ENCODE measurements at regions not wholly inside any gene's neighbourhood (a gene's known extent, or its start where the extent isn't known, plus 50 kb on each side); places are given as distances from the start of the nearest gene placed in this dataset.
A peak's percentile ranks its signal among the peaks of the same experiment; 100 is the strongest.

- H3K27me3 ChIP-seq (ENCODE audit: insufficient read depth, low read length), result no peaks in the 10 kb centered on the region
- H3K4me3 ChIP-seq (ENCODE audit: low read length), result no peak overlapping the region
- peaks cover 26% of the 10 kb centered on the region for H3K4me1 ChIP-seq (ENCODE audit: insufficient read depth, low read length)
- no peaks in the 10 kb centered on the region for H3K36me3 ChIP-seq (ENCODE audit: insufficient read depth, low read depth, low read length)
- H3K27ac ChIP-seq (ENCODE audit: low read length), result no peak overlapping the region
- no peaks in the 10 kb centered on the region for H3K9me3 ChIP-seq (ENCODE audit: insufficient read depth, low read depth, low read length)
- H3K9ac ChIP-seq (ENCODE audit: low read depth, low read length), result no peak overlapping the region
Measured at GRCh38 chr6:144335311-144335861, 50.3 kb downstream of the UTRN start.

- Histone ChIP-seq H3K27ac (ENCODE audit: low read length) (no peak overlapping the region), H3K36me3 (ENCODE audit: insufficient read depth, low read depth, low read length) (no peaks in the 10 kb centered on the region), H3K27me3 (ENCODE audit: insufficient read depth, low read length) (no peaks in the 10 kb centered on the region), H3K9me3 (ENCODE audit: insufficient read depth, low read depth, low read length) (no peaks in the 10 kb centered on the region), H3K9ac (ENCODE audit: low read depth, low read length) (no peak overlapping the region), H3K4me1 (ENCODE audit: insufficient read depth, low read length) (peaks cover 24% of the 10 kb centered on the region), H3K4me3 (ENCODE audit: low read length) (no peak overlapping the region)
Measured at GRCh38 chr6:144335914-144336313, 50.8 kb downstream of the UTRN start.

- Histone ChIP-seq H3K9me3 (ENCODE audit: insufficient read depth, low read depth, low read length) (no peaks in the 10 kb centered on the region), H3K4me1 (ENCODE audit: insufficient read depth, low read length) (peaks cover 16% of the 10 kb centered on the region; the same call in 1 of the 2 replicates), H3K27me3 (ENCODE audit: insufficient read depth, low read length) (no peaks in the 10 kb centered on the region), H3K9ac (ENCODE audit: low read depth, low read length) (no peak overlapping the region), H3K36me3 (ENCODE audit: insufficient read depth, low read depth, low read length) (no peaks in the 10 kb centered on the region), H3K27ac (ENCODE audit: low read length) (no peak overlapping the region), H3K4me3 (ENCODE audit: low read length) (no peak overlapping the region)
Measured at GRCh38 chr6:144336900-144337299, 51.8 kb downstream of the UTRN start.

- H3K9ac ChIP-seq (ENCODE audit: low read depth, low read length), result no peak overlapping the region
- no peaks in the 10 kb centered on the region for H3K27me3 ChIP-seq (ENCODE audit: insufficient read depth, low read length)
- H3K27ac ChIP-seq (ENCODE audit: low read length), result no peak overlapping the region
- peaks cover 13% of the 10 kb centered on the region for H3K4me1 ChIP-seq (ENCODE audit: insufficient read depth, low read length)
- no peaks in the 10 kb centered on the region for H3K36me3 ChIP-seq (ENCODE audit: insufficient read depth, low read depth, low read length)
- no peak overlapping the region for H3K4me3 ChIP-seq (ENCODE audit: low read length)
- H3K9me3 ChIP-seq (ENCODE audit: insufficient read depth, low read depth, low read length), result no peaks in the 10 kb centered on the region
Measured at GRCh38 chr6:144338474-144338873, 53.3 kb downstream of the UTRN start.

- Histone ChIP-seq H3K36me3 (ENCODE audit: insufficient read depth, low read depth, low read length) (no peaks in the 10 kb centered on the region), H3K4me1 (ENCODE audit: insufficient read depth, low read length) (peaks cover 16% of the 10 kb centered on the region), H3K27me3 (ENCODE audit: insufficient read depth, low read length) (no peaks in the 10 kb centered on the region), H3K9ac (ENCODE audit: low read depth, low read length) (no peak overlapping the region), H3K27ac (ENCODE audit: low read length) (no peak overlapping the region), H3K9me3 (ENCODE audit: insufficient read depth, low read depth, low read length) (no peaks in the 10 kb centered on the region), H3K4me3 (ENCODE audit: low read length) (no peak overlapping the region)
Measured at GRCh38 chr6:144338951-144339700, 54.0 kb downstream of the UTRN start.

- Histone ChIP-seq H3K9me3 (ENCODE audit: insufficient read depth, low read depth, low read length) (no peaks in the 10 kb centered on the region), H3K27ac (ENCODE audit: low read length) (no peak overlapping the region)
Measured at GRCh38 chr6:144339859-144340452, 54.8 kb downstream of the UTRN start.

GRCh38 chr6:144340541-144341371 is 55.6 kb downstream of the UTRN start:
- H3K36me3 ChIP-seq (ENCODE audit: insufficient read depth, low read depth, low read length), result no peaks in the 10 kb centered on the region
- H3K4me3 ChIP-seq (ENCODE audit: low read length), result no peak overlapping the region
- H3K27me3 ChIP-seq (ENCODE audit: insufficient read depth, low read length), result no peaks in the 10 kb centered on the region
- H3K9me3 ChIP-seq (ENCODE audit: insufficient read depth, low read depth, low read length), result no peaks in the 10 kb centered on the region
- no peak overlapping the region for H3K9ac ChIP-seq (ENCODE audit: low read depth, low read length)
- H3K27ac ChIP-seq (ENCODE audit: low read length), result no peak overlapping the region
- H3K4me1 ChIP-seq (ENCODE audit: insufficient read depth, low read length), result peaks cover 9% of the 10 kb centered on the region

More at GRCh38 chr6:144339859-144340452, 54.8 kb downstream of the UTRN start:
- Histone ChIP-seq H3K4me3 (ENCODE audit: low read length) (no peak overlapping the region), H3K36me3 (ENCODE audit: insufficient read depth, low read depth, low read length) (no peaks in the 10 kb centered on the region), H3K9ac (ENCODE audit: low read depth, low read length) (no peak overlapping the region), H3K4me1 (ENCODE audit: insufficient read depth, low read length) (peaks cover 15% of the 10 kb centered on the region), H3K27me3 (ENCODE audit: insufficient read depth, low read length) (no peaks in the 10 kb centered on the region)

GRCh38 chr6:144341831-144342527 is 56.8 kb downstream of the UTRN start:
- H3K9me3 ChIP-seq (ENCODE audit: insufficient read depth, low read depth, low read length), result no peaks in the 10 kb centered on the region
- no peak overlapping the region for H3K27ac ChIP-seq (ENCODE audit: low read length)
- no peaks in the 10 kb centered on the region for H3K27me3 ChIP-seq (ENCODE audit: insufficient read depth, low read length)
- no peak overlapping the region for H3K9ac ChIP-seq (ENCODE audit: low read depth, low read length)
- no peak overlapping the region for H3K4me3 ChIP-seq (ENCODE audit: low read length)
- peaks cover 11% of the 10 kb centered on the region for H3K4me1 ChIP-seq (ENCODE audit: insufficient read depth, low read length)
- no peaks in the 10 kb centered on the region for H3K36me3 ChIP-seq (ENCODE audit: insufficient read depth, low read depth, low read length)

- Histone ChIP-seq H3K36me3 (ENCODE audit: insufficient read depth, low read depth, low read length) (no peaks in the 10 kb centered on the region), H3K4me1 (ENCODE audit: insufficient read depth, low read length) (peaks cover 15% of the 10 kb centered on the region), H3K9ac (ENCODE audit: low read depth, low read length) (0 out of 2 replicates have a peak overlapping the region, but pooled peaks have one; percentile 12), H3K27me3 (ENCODE audit: insufficient read depth, low read length) (no peaks in the 10 kb centered on the region), H3K9me3 (ENCODE audit: insufficient read depth, low read depth, low read length) (no peaks in the 10 kb centered on the region), H3K27ac (ENCODE audit: low read length) (no peak overlapping the region), H3K4me3 (ENCODE audit: low read length) (no peak overlapping the region)
Measured at GRCh38 chr6:144343701-144344428, 58.7 kb downstream of the UTRN start.

- H3K27ac ChIP-seq (ENCODE audit: low read length), result no peak overlapping the region
- peaks cover 18% of the 10 kb centered on the region for H3K4me1 ChIP-seq (ENCODE audit: insufficient read depth, low read length)
- H3K9me3 ChIP-seq (ENCODE audit: insufficient read depth, low read depth, low read length), result no peaks in the 10 kb centered on the region
- no peaks in the 10 kb centered on the region for H3K36me3 ChIP-seq (ENCODE audit: insufficient read depth, low read depth, low read length)
- no peak overlapping the region for H3K9ac ChIP-seq (ENCODE audit: low read depth, low read length)
- no peaks in the 10 kb centered on the region for H3K27me3 ChIP-seq (ENCODE audit: insufficient read depth, low read length)
- H3K4me3 ChIP-seq (ENCODE audit: low read length), result no peak overlapping the region
Measured at GRCh38 chr6:144344646-144345045, 59.5 kb downstream of the UTRN start.

GRCh38 chr6:144345451-144345850 is 60.3 kb downstream of the UTRN start:
- Histone ChIP-seq H3K36me3 (ENCODE audit: insufficient read depth, low read depth, low read length) (no peaks in the 10 kb centered on the region), H3K9me3 (ENCODE audit: insufficient read depth, low read depth, low read length) (no peaks in the 10 kb centered on the region), H3K4me1 (ENCODE audit: insufficient read depth, low read length) (peaks cover 21% of the 10 kb centered on the region), H3K4me3 (ENCODE audit: low read length) (no peak overlapping the region), H3K27ac (ENCODE audit: low read length) (no peak overlapping the region), H3K9ac (ENCODE audit: low read depth, low read length) (no peak overlapping the region), H3K27me3 (ENCODE audit: insufficient read depth, low read length) (no peaks in the 10 kb centered on the region)

Measured in iPS-20b (cell line).